Neural progenitor cell (in vitro differentiated cells): ENCODE measurements at regions not wholly inside any gene's neighbourhood (a gene's known extent, or its start where the extent isn't known, plus 50 kb on each side); places are given as distances from the start of the nearest gene placed in this dataset.

Experiments used
- EZH2 ChIP-seq: fragments of 200-600 bp; sonication (generic); IDR thresholded peaks from 2 replicates; pipeline ENCODE4 v1.6.1; 2017; ENCODE audit warnings: antibody characterized with exemption, mild to moderate bottlenecking, moderate library complexity
- EZH2phosphoT487 ChIP-seq: fragments of 200-600 bp; sonication (generic); IDR thresholded peaks from 2 replicates; pipeline ENCODE4 v1.6.1; 2017; ENCODE audit warnings: antibody characterized with exemption
- TF ChIP-seq, protein P1 (sequence below): fragments of 200-600 bp; sonication (generic); IDR thresholded peaks from 2 replicates; pipeline ENCODE4 v1.5.1; 2017; ENCODE audit warnings: antibody characterized with exemption, mild to moderate bottlenecking

GRCh38 chr2:133792223-133792622, 224.0 kb upstream of the NCKAP5 start:
- TF ChIP-seq, protein P1, sequence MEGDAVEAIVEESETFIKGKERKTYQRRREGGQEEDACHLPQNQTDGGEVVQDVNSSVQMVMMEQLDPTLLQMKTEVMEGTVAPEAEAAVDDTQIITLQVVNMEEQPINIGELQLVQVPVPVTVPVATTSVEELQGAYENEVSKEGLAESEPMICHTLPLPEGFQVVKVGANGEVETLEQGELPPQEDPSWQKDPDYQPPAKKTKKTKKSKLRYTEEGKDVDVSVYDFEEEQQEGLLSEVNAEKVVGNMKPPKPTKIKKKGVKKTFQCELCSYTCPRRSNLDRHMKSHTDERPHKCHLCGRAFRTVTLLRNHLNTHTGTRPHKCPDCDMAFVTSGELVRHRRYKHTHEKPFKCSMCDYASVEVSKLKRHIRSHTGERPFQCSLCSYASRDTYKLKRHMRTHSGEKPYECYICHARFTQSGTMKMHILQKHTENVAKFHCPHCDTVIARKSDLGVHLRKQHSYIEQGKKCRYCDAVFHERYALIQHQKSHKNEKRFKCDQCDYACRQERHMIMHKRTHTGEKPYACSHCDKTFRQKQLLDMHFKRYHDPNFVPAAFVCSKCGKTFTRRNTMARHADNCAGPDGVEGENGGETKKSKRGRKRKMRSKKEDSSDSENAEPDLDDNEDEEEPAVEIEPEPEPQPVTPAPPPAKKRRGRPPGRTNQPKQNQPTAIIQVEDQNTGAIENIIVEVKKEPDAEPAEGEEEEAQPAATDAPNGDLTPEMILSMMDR: no peak
- TF ChIP-seq EZH2 (no peak), EZH2phosphoT487 (no peak)
